Ammon's horn (tissue), 1 donor: ENCODE measurements at regions not wholly inside any gene's neighbourhood (a gene's known extent, or its start where the extent isn't known, plus 50 kb on each side); places are given as distances from the start of the nearest gene placed in this dataset.
A peak's percentile ranks its signal among the peaks of the same experiment; 100 is the strongest.
"Not testable (repeated sequence)": the region's sequence is repeated elsewhere in the genome, so short reads cannot be mapped to it uniquely, and the experiment has no call there.

Experiments
- DNase-seq: peaks from one replicate; pipeline ENCODE4 v3.0.0-alpha.2; 2016; ENCODE audit warnings: low spot score

GRCh38 chr2:116510117-116510671 is 1304.3 kb upstream of the DDX18 start:
- DNase-seq: peak; percentile 21

GRCh38 chr2:116511426-116511825 is 1303.1 kb upstream of the DDX18 start:
- no peak for DNase-seq

GRCh38 chr2:116513991-116514390 is 1300.5 kb upstream of the DDX18 start:
- DNase-seq: no peak

- no peak for DNase-seq
Measured at GRCh38 chr2:116517936-116518335, 1296.6 kb upstream of the DDX18 start.

- no peak for DNase-seq
Measured at GRCh38 chr2:116537811-116538210, 1276.7 kb upstream of the DDX18 start.

- DNase-seq: no peak
Measured at GRCh38 chr2:116545286-116546068, 1269.0 kb upstream of the DDX18 start.

- DNase-seq: not testable (repeated sequence)
Measured at GRCh38 chr2:116552738-116553419, 1261.6 kb upstream of the DDX18 start.

- DNase-seq: no peak
Measured at GRCh38 chr2:116580209-116580608, 1234.3 kb upstream of the DDX18 start.

GRCh38 chr2:116582850-116583249 is 1231.6 kb upstream of the DDX18 start:
- DNase-seq: no peak

GRCh38 chr2:116585669-116586327 is 1228.7 kb upstream of the DDX18 start:
- peak; percentile 48 for DNase-seq

- no peak for DNase-seq
Measured at GRCh38 chr2:116586328-116586689, 1228.2 kb upstream of the DDX18 start.
